OCI-LY7 (cell line): ENCODE measurements at regions not wholly inside any gene's neighbourhood (a gene's known extent, or its start where the extent isn't known, plus 50 kb on each side); places are given as distances from the start of the nearest gene placed in this dataset.

Source experiments
- BruUV-seq: library from RNA; stranded (reverse); fragments of 400-500 nt; replicated peaks from 2 replicates; lab custom pipeline; 2021; lab: Mats Ljungman, UMichigan
- CTCF ChIA-PET: fragments of 300-600 bp; sonication (Branson Sonifier 250); formaldehyde crosslinking; loops from one replicate; lab custom pipeline; 2022; ENCODE audit warnings: antibody characterized with exemption; ENCODE audit not compliant: unreplicated experiment; lab: Charles Lee
- POLR2A ChIA-PET: fragments of 300-600 bp; sonication (Branson Sonifier 250); formaldehyde crosslinking; loops from one replicate; lab custom pipeline; 2022; ENCODE audit warnings: antibody characterized with exemption; lab: Charles Lee
- DNase-seq: peaks from one replicate; pipeline ENCODE4 v3.0.0-alpha.2; 2015; ENCODE audit warnings: low spot score
- H2AFZ ChIP-seq: fragments of 200-600 bp; sonication (generic), shearing (Covaris generic); 2 replicates; pipeline ENCODE4 v1.6.1; 2014; ENCODE audit warnings: mild to moderate bottlenecking, antibody characterized with exemption, low read length, moderate library complexity
- H3K27ac ChIP-seq: fragments of 200-600 bp; sonication (generic); 2 replicates; pipeline ENCODE4 v1.5.1; 2014; ENCODE audit warnings: mixed run types, low read depth, mild to moderate bottlenecking, moderate library complexity, low read length, inconsistent platforms; ENCODE audit not compliant: poor library complexity, severe bottlenecking
- H3K36me3 ChIP-seq: fragments of 200-600 bp; sonication (generic); 2 replicates; pipeline ENCODE4 v1.6.1; 2014; ENCODE audit warnings: mild to moderate bottlenecking, antibody characterized with exemption, low read length, moderate library complexity, mixed read lengths; ENCODE audit not compliant: insufficient read depth
- H3K4me1 ChIP-seq: fragments of 200-600 bp; sonication (generic); 2 replicates; pipeline ENCODE4 v1.5.1; 2014; ENCODE audit warnings: mild to moderate bottlenecking, low read length; ENCODE audit not compliant: insufficient read depth, poor library complexity, severe bottlenecking
- H3K4me2 ChIP-seq: fragments of 200-600 bp; sonication (generic); 2 replicates; pipeline ENCODE4 v1.6.1; 2014; ENCODE audit warnings: mild to moderate bottlenecking, low read length
- H3K4me3 ChIP-seq: fragments of 200-600 bp; sonication (generic); 2 replicates; pipeline ENCODE4 v1.5.1; 2014; ENCODE audit warnings: mild to moderate bottlenecking, low read depth, low read length; ENCODE audit not compliant: poor library complexity, severe bottlenecking
- H3K79me2 ChIP-seq: fragments of 200-600 bp; sonication (generic); 2 replicates; pipeline ENCODE4 v1.6.1; 2016; ENCODE audit warnings: low read depth, mild to moderate bottlenecking, low read length, moderate library complexity, mixed read lengths; ENCODE audit not compliant: insufficient read depth
- H3K9me2 ChIP-seq: fragments of 200-600 bp; sonication (generic); 2 replicates; pipeline ENCODE4 v1.6.1; 2016; ENCODE audit warnings: mild to moderate bottlenecking, low read length, mixed read lengths; ENCODE audit not compliant: insufficient read depth
- H3K9me3 ChIP-seq: fragments of 200-600 bp; sonication (generic); 2 replicates; pipeline ENCODE4 v1.6.1; 2014; ENCODE audit warnings: mild to moderate bottlenecking, mixed run types, low read length, mixed read lengths
- H4K20me1 ChIP-seq: fragments of 200-600 bp; sonication (generic); 2 replicates; pipeline ENCODE4 v1.6.1; 2014; ENCODE audit warnings: mild to moderate bottlenecking, antibody characterized with exemption, low read length, moderate library complexity, mixed read lengths; ENCODE audit not compliant: insufficient read depth
- CTCF ChIP-seq: fragments of 200-600 bp; sonication (generic); conservative IDR thresholded peaks from 2 replicates; pipeline ENCODE4 v1.5.1; 2014; ENCODE audit warnings: mild to moderate bottlenecking, antibody characterized with exemption, low read length, moderate library complexity, mixed read lengths
- EZH2phosphoT487 ChIP-seq: fragments of 200-600 bp; sonication (generic); IDR thresholded peaks from 2 replicates; pipeline ENCODE4 v1.6.1; 2018; ENCODE audit warnings: low read depth, borderline replicate concordance, mild to moderate bottlenecking, mixed run types, antibody characterized with exemption, low read length, moderate library complexity, mixed read lengths
- intact Hi-C: fragments of 100-400 bp; cut with micrococcal nuclease; formaldehyde crosslinking; loops from one replicate; pipeline ENCODE4 v1.10.0; 2022; ENCODE audit not compliant: unreplicated experiment

DNA sequence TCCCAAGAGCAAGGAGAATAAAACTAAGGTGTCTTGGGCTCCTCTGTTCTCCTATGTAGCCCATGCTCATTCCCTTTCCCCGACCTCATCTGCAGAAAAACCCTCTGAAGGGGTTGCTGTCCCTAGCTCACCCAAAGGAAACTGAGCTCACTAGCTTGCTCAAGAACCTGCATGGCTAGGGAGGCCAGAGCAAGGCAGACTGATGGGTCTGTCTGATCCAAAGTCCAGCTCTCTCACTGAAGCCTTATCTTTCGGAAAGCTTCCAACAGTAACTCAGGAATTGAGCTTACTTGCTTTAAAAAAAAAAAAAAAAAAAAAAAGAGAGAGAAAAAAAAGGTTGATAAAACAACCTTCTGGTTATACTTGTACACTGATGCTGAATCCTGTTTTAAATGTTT is 141.4 kb upstream of the TOPAZ1 start:
- no peak for DNase-seq
- ChIA-PET POLR2A (interaction anchor here (0.6 to 0.9 kb wide), 3 partner anchors 30 to 580 kb away, joined by 3 to 6 read pairs (median 4); no protein-coding TSS in a partner anchor), CTCF (no interaction called here)
- no peaks in the 10 kb centered on the region for H4K20me1 ChIP-seq
- intact Hi-C loops = no loop called here
- H3K4me3 ChIP-seq = no peak overlapping the region
- H3K4me2 ChIP-seq = no peak overlapping the region
- H3K9me2 ChIP-seq = no peaks in the 10 kb centered on the region
- peaks cover 4% of the 10 kb centered on the region for H3K4me1 ChIP-seq
- H3K27ac ChIP-seq = no peak overlapping the region
- no peaks in the 10 kb centered on the region for H3K36me3 ChIP-seq
- H3K79me2 ChIP-seq = no peaks in the 10 kb centered on the region
- no peak overlapping the region for H2AFZ ChIP-seq
- no TSS peak for BruUV-seq
- TF ChIP-seq EZH2phosphoT487 = no peak
- no peak for TF ChIP-seq CTCF
- H3K9me3 ChIP-seq = no peaks in the 10 kb centered on the region

- intact Hi-C loops = no loop called here
- Histone ChIP-seq H4K20me1 (no peaks in the 10 kb centered on the region), H3K36me3 (no peaks in the 10 kb centered on the region), H3K4me1 (peaks cover 9% of the 10 kb centered on the region), H3K27ac (no peak overlapping the region), H3K4me3 (no peak overlapping the region), H2AFZ (no peak overlapping the region), H3K9me2 (no peaks in the 10 kb centered on the region), H3K9me3 (no peaks in the 10 kb centered on the region), H3K4me2 (no peak overlapping the region), H3K79me2 (no peaks in the 10 kb centered on the region)
- ChIA-PET CTCF (no interaction called here), POLR2A (no interaction called here)
- no TSS peak for BruUV-seq
- no peak for DNase-seq
- TF ChIP-seq EZH2phosphoT487 (no peak), CTCF (no peak)
Observed at GRCh38 chr3:44104043-44104442, 137.6 kb upstream of the TOPAZ1 start.

GRCh38 chr3:44104668-44105321 is 136.9 kb upstream of the TOPAZ1 start:
- H3K79me2 ChIP-seq = no peaks in the 10 kb centered on the region
- TF ChIP-seq EZH2phosphoT487 (no peak), CTCF (no peak)
- peaks cover 9% of the 10 kb centered on the region for H3K4me1 ChIP-seq
- H3K27ac ChIP-seq = no peak overlapping the region
- no peaks in the 10 kb centered on the region for H3K9me2 ChIP-seq
- H2AFZ ChIP-seq = no peak overlapping the region
- no peaks in the 10 kb centered on the region for H3K9me3 ChIP-seq
- H3K4me3 ChIP-seq = no peak overlapping the region
- BruUV-seq = no TSS peak
- no peaks in the 10 kb centered on the region for H3K36me3 ChIP-seq
- ChIA-PET POLR2A (interaction anchor here (0.7 kb wide), 1 partner anchor 370 kb away, joined by 3 read pairs; no protein-coding TSS in a partner anchor), CTCF (no interaction called here)
- no peak for DNase-seq
- no peaks in the 10 kb centered on the region for H4K20me1 ChIP-seq
- intact Hi-C loops = no loop called here
- H3K4me2 ChIP-seq = no peak overlapping the region
